ENCODE measurements at regions not wholly inside any gene's neighbourhood (a gene's known extent, or its start where the extent isn't known, plus 50 kb on each side); places are given as distances from the start of the nearest gene placed in this dataset.

DNA sequence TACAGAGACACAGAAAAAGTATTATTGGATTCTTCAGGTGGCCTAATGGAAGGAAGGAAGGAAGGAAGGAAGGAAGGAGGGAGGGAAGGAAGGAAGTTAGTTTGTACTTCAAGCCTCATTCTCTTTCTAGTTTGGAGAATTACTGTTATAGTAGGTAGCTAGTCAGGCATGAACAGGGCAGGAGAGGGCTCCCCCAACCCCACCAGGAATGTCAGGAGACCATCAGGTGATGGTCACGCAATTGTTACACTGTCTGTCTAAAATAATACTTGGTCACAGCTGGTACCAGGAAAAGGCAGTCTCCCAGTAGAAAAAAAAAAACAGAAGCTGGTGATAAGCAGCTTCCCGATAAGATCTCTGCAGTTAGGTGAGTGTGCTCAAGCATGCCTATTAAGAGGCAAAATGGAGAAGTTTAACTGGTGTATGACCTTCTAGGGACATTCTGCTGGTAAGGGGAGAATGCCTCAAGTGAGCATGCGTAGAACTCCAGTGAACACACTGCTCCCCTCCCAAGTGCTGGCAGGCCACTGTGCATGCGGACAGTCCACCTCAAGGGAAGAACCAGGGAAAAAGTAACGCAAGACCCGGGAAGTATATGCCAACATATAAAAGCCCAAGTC lies 358.4 kb upstream of the SOX5 start:
- DNase-seq (ENCODE audit: low read depth in 4 of 4, low spot score in 3 of 4) = no peak

DNA sequence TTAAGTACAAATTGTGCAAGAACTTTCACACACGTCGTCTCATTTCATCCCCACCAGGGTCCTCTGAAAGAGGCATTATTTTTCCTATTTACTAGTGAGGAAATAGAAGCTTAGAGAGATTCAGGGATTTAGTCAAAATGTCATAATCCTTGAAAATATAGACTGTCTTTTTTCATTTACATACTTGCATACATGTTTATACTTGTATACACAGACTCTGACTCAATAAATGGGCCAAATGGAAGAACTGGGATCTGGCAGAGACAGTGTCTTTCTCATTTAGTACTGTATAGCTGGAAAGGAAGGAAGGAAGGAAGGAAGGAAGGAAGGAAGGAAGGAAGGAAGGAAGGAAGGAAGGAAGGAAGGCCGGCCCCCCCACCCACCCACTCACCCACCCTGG lies 357.7 kb upstream of the SOX5 start:
- DNase-seq (ENCODE audit: low read depth in 4 of 4, low spot score in 3 of 4) = no peak

DNA sequence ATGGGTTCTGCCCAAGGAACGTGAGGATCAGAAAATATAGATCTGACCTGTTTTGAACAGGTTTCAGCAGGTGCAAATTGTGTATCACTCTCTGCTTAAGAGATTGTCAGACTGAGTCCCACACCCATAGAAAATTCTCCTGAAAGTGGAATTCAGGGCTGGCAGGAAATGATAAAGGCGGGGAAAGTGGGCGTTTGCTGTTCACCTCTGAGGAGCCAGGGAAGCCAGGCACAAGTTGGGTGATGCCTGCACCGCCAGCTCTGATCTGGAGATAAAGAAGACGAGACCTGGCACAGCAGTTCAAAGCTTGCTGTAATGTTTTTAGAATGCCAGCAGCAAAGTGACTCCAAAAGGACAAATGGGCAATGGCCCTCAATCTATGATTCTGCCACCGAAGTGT lies 356.5 kb upstream of the SOX5 start:
- DNase-seq (ENCODE audit: low read depth in 4 of 4, low spot score in 3 of 4) = no peak

DNA sequence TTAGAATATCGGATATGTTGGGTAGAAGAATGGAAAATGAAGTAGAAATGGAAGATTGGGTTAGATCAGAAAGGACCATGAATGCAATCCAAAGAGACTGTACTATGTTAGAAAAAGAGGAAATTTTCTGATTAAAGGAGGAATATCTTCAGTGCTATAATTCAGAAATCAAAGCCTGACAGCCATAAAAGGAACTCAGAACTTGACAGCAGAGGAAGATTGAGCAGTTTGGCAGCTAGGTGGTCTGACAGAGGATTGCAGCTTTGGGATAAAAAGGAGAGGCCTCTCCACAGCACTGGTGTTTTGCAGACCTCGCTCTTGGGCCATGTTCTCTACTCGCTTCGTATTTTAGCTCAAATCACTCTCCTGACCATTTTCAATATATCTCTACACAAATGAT lies 354.8 kb upstream of the SOX5 start:
- DNase-seq (ENCODE audit: low read depth in 4 of 4, low spot score in 3 of 4) = no peak

DNA sequence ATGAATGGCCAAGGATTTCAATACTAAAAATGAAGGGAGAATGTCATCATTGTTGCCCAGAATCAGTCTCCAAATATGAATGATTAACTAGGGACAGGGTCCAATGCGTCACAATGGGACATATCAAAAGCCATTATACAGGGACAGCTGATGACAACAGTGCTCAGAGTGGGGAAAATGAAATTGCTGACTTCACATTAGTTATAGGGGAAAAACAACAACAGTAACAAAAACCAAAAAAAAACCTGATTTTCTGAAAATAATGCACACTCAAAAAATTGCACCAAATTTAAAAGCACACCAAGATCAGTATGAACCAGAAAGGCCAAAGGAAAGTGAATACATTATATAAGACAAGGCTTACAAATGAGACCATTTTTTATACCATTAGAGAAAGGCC lies 353.2 kb upstream of the SOX5 start:
- DNase-seq (ENCODE audit: low read depth in 4 of 4, low spot score in 3 of 4) = no peak

DNA sequence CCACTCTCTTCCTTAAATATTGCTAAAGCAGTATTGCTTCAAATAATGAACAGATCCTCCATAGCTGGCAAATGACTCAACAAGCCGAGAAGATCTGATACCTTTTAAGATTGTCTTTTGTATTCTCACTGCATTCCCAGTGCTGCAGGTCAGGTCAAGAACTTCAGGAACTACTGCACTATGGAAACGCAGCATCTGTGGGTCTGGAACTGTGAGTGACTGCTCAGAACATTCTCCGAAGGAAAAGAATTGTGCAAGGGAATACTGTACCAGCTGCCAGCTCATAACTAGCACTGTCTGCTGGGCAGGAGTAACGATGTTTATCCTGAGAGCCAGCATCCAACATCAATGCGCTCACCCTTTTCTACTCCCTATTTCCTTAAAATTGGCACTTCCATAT lies 348.0 kb upstream of the SOX5 start:
- no peak for DNase-seq (ENCODE audit: low read depth in 4 of 4, low spot score in 3 of 4)

DNA sequence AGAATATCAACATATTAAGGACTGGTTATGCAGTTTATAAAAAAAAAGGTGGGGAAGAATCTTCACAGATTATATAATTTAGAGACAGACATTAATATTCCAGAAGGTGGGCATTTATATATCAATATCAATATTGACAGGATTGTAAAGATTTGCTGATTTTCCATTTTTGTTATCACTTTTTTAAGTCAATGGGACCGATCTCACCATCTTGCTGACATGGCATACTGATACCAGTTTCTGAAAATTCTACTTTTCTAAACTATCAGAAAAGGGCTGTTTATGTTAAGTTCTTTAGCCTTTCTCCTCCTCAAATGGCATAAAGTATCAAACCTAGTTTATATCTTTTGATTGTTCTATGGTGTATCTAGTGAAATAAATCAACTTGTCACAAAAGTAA lies 344.1 kb upstream of the SOX5 start:
- DNase-seq (ENCODE audit: low read depth in 4 of 4, low spot score in 3 of 4) = no peak

DNA sequence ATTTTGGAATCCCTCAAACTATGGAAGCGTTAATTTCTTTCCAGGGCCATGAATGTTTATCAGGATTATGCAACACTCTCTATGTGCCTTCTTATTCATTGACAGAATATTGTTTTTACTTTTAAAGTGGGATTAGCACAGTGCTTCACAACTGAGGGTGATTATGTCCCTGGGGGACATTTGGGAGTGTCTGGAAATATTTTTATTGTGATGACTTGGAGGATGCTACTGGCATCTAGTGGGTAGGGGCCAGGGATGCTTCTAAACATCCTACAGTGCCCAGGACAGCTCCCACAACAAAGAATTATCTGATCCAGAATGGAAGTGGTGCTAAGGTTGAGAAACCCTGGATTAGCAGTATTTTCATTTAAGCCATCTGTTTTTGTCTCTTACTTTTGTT lies 338.5 kb upstream of the SOX5 start:
- no peak for DNase-seq (ENCODE audit: low read depth in 4 of 4, low spot score in 3 of 4)

DNA sequence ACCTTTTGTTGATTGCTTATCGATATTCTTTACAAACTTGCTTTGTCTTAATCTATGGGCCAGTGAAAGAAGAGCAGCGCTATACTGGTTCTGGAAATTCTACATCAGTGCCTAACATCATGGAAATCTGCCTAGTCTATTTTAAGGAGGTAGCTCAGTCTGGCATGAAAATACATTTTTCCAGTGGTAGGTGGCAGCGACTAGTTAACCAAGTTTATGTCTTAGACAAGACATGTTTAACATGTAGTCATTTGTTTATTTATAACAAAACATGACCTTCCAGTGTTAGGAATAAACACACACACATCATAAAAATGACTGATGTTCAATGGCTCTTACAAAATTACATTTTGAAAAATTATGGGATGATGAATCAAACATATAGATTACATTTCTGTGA lies 336.0 kb upstream of the SOX5 start:
- DNase-seq (ENCODE audit: low read depth in 4 of 4, low spot score in 3 of 4) = no peak

DNA sequence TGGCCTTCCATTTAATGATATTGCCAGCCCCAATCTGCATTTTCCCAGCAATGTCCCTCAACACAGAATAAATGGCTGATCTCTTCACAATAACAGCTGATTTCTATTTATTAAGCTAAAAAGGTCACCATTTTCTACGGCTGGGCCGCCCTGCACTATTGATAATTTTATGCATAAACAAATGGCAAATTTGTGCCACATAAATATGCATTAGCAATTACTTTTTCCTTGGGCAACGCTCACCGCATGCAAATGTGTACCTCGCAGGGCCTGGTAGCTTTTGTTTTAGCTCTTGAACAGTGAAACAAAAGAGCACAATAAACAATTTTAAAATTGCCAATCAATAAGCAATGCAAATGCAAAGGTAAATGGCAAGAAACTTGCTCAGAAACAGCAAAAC lies 331.9 kb upstream of the SOX5 start:
- DNase-seq (ENCODE audit: low read depth in 4 of 4, low spot score in 3 of 4) = no peak

DNA sequence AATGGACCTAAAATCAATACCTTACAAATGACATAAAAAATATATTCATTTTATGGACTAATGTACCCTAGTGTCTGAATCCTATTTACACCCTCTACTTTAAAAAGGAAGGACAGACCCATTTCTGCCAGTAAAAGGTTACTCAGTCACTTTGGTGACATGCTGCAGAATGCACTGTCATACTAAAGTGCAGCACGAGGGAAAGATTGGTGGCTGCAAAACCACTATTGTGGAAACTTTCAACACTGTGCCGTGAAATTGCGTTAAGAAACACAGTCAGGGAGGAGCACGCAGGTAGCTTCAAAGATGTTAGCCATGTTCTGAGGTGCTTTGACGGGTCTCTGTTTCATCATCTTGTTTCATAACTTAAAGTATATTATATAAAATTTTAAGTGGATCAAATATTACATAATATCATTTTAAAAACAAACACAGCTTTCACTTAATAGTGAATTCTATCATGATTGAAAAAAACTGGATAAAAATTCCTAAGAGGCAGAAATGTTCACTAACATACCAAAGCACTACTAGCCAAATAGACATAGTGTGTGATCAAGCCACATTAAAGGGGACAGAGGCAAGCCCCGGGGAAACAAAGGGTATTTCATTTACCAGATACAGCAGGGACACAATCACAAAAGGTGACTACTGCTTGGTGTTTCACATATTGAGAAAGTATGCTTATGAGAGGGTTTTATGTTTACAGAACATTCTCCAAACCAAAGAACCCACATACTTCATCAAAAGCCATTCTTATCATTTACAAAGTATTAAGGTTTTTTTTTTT lies 330.8 kb upstream of the SOX5 start:
- DNase-seq (ENCODE audit: low read depth in 4 of 4, low spot score in 3 of 4) = no peak

DNA sequence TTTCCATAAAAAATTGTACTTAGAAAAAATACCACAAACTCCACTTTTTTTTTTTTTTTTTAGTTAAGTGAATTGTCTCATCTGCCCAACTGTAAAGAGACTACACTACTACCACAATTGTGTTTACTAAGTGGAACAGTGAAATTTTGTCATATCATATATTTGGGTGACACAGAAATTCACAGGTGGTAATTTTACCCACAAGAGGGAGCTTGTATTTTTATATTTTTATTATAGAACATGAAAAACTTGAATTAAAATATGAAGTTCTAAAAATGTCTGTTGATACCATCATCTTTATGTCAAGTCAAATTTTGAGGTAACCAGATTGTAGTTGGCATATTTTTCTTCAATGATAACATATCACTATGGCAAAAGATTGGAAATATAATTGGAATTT lies 329.4 kb upstream of the SOX5 start:
- DNase-seq (ENCODE audit: low read depth in 4 of 4, low spot score in 3 of 4) = no peak

DNA sequence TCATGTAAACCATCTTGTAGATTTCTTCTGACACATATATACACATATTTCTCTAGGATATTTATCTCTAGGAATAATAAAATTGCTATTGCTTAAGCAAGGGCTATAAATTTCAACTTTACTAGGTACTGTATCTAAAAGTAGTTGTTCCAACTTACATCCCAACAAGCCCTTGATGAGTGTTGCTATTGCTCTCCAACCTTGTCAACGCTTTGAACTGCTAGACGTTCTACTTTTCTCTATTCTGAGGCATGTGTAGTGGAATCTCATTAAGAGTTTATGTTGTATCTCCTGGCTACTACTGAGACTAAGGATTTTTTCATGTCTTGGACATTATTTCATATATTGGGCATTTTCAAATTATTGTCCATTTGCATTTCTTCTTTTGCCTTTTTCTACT lies 321.5 kb upstream of the SOX5 start:
- no peak for DNase-seq (ENCODE audit: low read depth in 4 of 4, low spot score in 3 of 4)

DNA sequence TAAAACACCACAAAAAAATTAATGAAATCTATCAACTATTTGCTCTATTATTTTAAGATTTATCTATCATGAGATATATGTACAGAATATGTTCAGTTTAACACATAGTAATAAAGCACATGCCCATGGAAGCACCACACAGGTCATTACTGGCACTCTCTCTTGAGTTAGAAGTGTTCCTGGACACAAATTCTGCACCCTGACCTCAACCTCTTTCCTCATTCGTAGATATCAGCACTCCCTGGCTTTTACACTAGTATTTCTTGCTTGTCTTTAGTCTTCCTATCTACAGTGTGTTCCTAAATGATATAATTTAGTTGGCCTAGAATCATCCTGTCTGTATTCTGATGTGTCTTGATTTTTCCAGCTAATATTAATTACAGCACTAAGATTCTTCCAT lies 321.0 kb upstream of the SOX5 start:
- DNase-seq (ENCODE audit: low read depth in 4 of 4, low spot score in 3 of 4) = no peak

DNA sequence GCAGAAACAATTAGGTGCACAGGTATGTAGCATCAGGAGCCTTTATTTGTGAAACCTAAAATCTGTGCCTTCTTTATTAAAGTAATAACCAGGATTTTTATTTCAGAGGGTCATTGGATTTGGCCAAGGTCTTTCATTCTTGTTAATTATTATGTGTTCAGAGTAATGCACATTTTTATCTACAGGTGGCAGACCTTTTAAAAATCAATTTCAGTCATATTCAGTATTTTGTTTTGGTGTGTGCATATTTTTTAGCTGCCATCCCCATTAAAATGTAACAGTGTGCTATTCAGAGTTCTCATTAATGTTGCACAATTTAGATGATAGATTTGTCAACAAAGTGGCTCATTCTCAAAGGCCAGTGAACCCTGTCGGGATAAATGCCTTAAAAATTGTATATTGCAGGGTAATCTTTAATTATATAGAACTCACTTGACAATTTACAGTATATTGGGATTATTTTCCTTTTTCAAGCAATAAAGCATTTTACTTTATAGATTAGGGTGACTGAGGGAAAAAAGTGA lies 319.3 kb upstream of the SOX5 start:
- DNase-seq (ENCODE audit: low read depth in 4 of 4, low spot score in 3 of 4) = no peak

DNA sequence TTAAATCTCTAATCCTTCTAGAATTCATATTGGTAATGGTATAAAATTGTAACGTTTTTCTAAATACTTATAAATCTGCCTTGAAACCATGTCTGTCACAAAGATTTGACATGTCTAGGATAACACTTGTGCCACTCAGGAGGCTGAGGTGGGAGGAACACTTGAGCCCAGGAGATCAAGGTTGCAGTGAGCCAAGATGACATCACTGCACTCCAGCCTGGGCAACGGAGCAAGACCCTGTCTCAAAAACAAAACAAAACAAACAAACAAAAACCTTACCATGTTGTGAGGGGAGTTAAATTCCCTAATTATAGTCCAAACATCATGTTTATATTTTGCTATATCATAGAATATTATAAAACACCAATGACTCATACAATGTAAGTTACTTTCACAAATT lies 317.5 kb upstream of the SOX5 start:
- no peak for DNase-seq (ENCODE audit: low read depth in 4 of 4, low spot score in 3 of 4)

DNA sequence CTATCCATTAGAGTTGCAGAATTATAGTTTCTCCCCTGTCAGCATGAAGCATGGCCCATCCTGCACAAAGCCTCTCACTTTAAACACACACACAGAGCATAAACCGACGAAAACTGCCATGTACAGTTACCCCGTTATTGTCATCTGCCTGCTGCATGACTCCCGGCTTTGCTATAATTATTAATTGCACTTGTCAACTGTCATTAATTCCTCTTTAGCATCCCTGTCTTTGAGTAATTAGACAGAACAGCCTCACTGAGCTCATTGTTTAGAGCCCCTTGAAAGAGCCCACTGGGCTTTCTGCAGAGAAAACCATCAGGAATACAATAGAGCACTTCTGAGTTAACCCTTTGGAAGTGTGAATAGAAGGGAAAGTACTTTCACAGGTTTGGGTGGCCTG lies 307.2 kb upstream of the SOX5 start:
- DNase-seq (ENCODE audit: low read depth in 4 of 4, low spot score in 3 of 4) = no peak

DNA sequence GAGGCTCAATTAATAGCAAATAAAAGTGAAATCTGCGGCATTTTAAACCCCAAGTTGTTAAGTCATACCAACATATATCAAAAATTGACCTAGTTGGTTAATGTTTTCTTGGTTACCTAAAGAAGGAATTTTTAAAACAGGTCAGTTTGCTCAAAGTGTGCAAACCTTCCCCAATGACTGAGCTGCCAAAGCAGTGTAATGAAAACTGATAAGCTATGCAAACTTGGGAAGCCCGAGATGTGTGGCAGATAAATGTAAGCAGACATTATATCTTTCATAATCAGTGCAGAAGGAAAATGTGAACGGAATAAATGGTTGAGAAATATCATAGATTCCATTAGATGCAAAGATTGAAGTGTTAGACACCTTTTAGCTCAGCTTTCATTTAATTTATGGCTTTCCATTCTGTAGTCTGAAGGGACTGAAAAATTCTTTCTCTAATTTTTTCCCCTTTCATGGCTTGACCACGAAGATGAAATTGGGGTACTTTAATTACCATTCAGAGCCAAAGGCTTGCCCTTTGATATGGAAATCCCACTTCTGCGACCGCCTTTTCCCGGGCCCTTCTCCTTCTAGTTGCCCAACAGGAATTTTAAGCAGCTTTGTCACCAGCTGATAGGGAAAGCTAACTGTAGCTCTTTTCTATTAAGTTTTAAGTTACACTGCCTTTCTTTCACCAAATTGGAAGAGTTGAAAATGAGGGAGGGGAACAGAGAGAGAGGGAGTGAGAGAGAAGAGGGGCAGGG lies 306.6 kb upstream of the SOX5 start:
- DNase-seq (ENCODE audit: low read depth in 4 of 4, low spot score in 3 of 4) = no peak

DNA sequence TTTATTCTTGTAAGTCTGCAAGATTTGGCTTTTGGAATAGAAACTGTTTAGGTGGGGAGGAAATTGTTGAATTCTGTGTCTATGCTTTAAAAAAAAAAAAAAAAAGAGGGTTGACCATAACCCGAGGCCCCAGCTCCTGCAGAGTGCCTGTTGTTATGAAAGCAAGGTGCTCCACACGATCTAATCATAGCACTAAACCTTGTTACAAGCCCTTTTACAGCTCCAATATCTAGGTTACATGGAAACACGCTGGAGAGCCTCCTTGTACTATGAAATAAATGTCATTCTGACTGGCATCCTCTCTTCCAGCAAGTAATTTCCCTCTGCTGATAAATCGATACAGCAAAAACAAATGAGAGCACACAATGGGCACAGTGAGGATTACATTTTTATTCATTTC lies 303.1 kb upstream of the SOX5 start:
- DNase-seq (ENCODE audit: low read depth in 4 of 4, low spot score in 3 of 4) = no peak

DNA sequence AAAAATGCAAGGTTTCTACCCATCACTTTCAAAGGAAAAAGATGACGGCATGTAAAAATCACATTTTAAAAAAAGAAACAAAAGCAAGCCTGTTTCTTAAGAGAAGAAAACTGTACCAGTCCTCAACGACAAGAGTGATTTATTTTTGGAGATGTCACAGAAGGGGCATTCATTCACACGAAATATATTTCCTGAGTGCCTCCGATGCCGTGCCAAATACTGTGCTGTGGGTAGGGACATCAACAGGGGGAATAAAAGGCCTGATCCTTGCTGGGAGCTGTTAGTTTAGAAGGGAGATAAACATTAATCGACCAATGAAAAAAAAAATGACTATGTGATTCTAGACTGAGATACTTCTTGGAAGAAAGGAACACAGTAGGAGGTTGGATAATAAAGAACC lies 297.5 kb upstream of the SOX5 start:
- no peak for DNase-seq (ENCODE audit: low read depth in 4 of 4, low spot score in 3 of 4)

DNA sequence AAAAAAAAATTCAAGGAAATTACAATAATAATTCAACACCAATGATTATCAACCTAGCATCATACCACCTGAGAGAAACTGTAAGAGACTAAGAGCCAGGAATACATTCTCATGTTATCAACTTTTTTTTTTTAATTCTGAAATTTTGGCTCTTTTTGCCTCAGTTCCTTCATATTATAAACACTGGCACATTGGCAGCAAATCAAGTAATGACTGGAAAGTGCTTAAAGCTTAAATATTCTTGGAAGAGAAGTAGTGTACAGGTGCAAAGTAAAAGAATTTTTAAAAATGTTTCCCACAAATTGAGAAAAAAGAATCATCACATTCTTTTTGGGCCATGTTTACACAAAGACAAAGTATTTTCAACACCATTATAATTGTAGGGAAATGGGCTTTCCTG lies 296.9 kb upstream of the SOX5 start:
- DNase-seq (ENCODE audit: low read depth in 4 of 4, low spot score in 3 of 4) = no peak

DNA sequence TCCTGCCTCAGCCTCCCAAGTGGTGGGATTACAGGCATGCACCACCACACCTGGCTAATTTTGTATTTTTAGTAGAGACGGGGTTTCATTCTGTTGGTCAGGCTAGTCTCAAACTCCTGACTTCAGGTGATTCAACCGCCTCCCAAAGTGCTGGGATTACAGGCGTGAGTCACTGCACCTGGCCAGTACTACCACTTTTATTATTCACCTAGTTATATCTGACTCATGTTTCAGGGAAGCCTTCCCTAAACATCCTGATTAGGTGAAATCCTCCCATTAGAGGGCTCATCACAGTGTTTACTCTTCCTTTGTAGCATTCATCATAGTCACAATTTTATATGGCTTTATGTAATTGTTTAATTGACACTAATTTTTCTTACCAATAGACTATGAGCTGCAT lies 295.3 kb upstream of the SOX5 start:
- DNase-seq (ENCODE audit: low read depth in 4 of 4, low spot score in 3 of 4) = no peak

Data from left renal pelvis (tissue), 4 donors.